Sigmoid colon (tissue), 6 donors: ENCODE measurements at regions not wholly inside any gene's neighbourhood (a gene's known extent, or its start where the extent isn't known, plus 50 kb on each side); places are given as distances from the start of the nearest gene placed in this dataset.
"Not testable (repeated sequence)": the region's sequence is repeated elsewhere in the genome, so short reads cannot be mapped to it uniquely, and the experiment has no call there.

Source experiments
- DNase-seq: peaks from one replicate; pipeline ENCODE4 v3.0.0-alpha.2; 2019
- H3K27ac ChIP-seq, 4 donors: fragments of 200-600 bp; sonication (generic); one replicate each; pipeline ENCODE4 v1.5.1; 2016 to 2019; ENCODE audit warnings: mild to moderate bottlenecking in 1 of 4
- H3K27me3 ChIP-seq, 3 donors: fragments of 200-600 bp; sonication (generic); one replicate each; pipeline ENCODE4 v1.5.1; 2019; ENCODE audit warnings: mild to moderate bottlenecking in 1 of 3
- H3K36me3 ChIP-seq, 4 donors: fragments of 200-600 bp; sonication (generic); one replicate each; pipeline ENCODE4 v1.5.1; 2016 to 2019
- H3K4me1 ChIP-seq, 4 donors: fragments of 200-600 bp; sonication (generic); one replicate each; pipeline ENCODE4 v1.5.1; 2017 to 2019
- H3K4me3 ChIP-seq, 4 donors: fragments of 200-600 bp; sonication (generic); one replicate each; pipeline ENCODE4 v1.5.1; 2017 to 2019; ENCODE audit warnings: mild to moderate bottlenecking in 2 of 4, moderate library complexity in 1 of 4
- H3K9me3 ChIP-seq, 4 donors: fragments of 200-600 bp in 3 of 4; sonication (generic) in 3 of 4; one replicate each; pipeline versions ENCODE4 v1.5.1 to v1.6.1; 2013 to 2019
- EP300 ChIP-seq, 4 donors: sonication (generic); formaldehyde crosslinking; IDR thresholded peaks; one replicate each; pipeline ENCODE4 v1.6.1; 2017; ENCODE audit warnings: antibody characterized with exemption in 4 of 4
- POLR2A ChIP-seq, 2 donors: fragments of 450-650 bp; IDR thresholded peaks; one replicate each; pipeline ENCODE4 v1.6.1; 2016; ENCODE audit warnings: antibody characterized with exemption in 2 of 2, mild to moderate bottlenecking in 2 of 2, moderate library complexity in 2 of 2
- POLR2AphosphoS5 ChIP-seq, 4 donors: sonication (generic); formaldehyde crosslinking; IDR thresholded peaks; one replicate each; pipeline ENCODE4 v1.6.1; 2017; ENCODE audit warnings: antibody characterized with exemption in 4 of 4
- WGBS, 2 donors: extraction: QIAGEN DNeasy Blood & Tissue Kit; methylation state at CpG; one replicate each; pipeline ENCODE4 v1.1.7; 2013; 5-methylcytosine and 5-hydroxymethylcytosine counted together
- intact Hi-C: fragments of 100-400 bp; cut with DNase I; formaldehyde crosslinking; loops from one replicate; pipeline ENCODE4 v1.15.1; 2023
- TF ChIP-seq, protein P1 (sequence below), 4 experiments: fragments of 450-650 bp in 3 of 4; fragments of 200-600 bp in 1 of 4; IDR thresholded peaks; one replicate each; pipeline ENCODE4 v1.5.1; 2016 to 2019; ENCODE audit warnings: antibody characterized with exemption in 4 of 4, mild to moderate bottlenecking in 3 of 4, moderate library complexity in 2 of 4
- donor health status: healthy with polysubstance abuse.
- donor health status: healthy.

DNA sequence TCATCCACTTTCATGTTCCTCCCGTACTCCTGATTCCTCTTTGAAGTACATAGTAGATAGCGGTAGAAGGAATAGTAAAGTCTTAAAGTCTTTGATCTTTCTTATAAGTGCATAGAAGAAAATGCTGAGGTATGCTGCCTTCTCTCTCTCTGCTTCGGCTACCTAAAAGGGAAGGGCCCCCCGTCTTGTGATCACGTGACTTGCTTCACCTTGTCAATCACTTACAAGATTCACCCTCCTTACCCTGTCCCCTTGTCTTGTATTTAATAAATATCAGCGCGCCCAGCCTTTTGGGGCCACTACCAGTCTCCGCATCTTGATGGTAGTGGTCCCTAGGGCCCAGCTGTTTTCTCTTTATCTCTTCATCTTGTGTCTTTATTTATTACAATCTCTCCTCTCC is 932.2 kb upstream of the FANCL start:
- intact Hi-C loops, result no loop called here
- Histone ChIP-seq H3K27ac (no peak overlapping the region), H3K27me3 (no peaks in the 10 kb centered on the region), H3K4me3 (no peak overlapping the region), H3K9me3 (no peaks in the 10 kb centered on the region), H3K4me1 (no peaks in the 10 kb centered on the region), H3K36me3 (no peaks in the 10 kb centered on the region)
- WGBS, 2 donors, result 92 to 94% methylated on average over 8 of the region's 8 CpGs
- TF ChIP-seq EP300 (IDR thresholded peaks at IDR 0.05), result no peak
- TF ChIP-seq POLR2AphosphoS5 (IDR thresholded peaks at IDR 0.05), result no peak
- TF ChIP-seq, protein P1, sequence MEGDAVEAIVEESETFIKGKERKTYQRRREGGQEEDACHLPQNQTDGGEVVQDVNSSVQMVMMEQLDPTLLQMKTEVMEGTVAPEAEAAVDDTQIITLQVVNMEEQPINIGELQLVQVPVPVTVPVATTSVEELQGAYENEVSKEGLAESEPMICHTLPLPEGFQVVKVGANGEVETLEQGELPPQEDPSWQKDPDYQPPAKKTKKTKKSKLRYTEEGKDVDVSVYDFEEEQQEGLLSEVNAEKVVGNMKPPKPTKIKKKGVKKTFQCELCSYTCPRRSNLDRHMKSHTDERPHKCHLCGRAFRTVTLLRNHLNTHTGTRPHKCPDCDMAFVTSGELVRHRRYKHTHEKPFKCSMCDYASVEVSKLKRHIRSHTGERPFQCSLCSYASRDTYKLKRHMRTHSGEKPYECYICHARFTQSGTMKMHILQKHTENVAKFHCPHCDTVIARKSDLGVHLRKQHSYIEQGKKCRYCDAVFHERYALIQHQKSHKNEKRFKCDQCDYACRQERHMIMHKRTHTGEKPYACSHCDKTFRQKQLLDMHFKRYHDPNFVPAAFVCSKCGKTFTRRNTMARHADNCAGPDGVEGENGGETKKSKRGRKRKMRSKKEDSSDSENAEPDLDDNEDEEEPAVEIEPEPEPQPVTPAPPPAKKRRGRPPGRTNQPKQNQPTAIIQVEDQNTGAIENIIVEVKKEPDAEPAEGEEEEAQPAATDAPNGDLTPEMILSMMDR (IDR thresholded peaks at IDR 0.05), result no peak
- no peak for TF ChIP-seq POLR2A (IDR thresholded peaks at IDR 0.05)
- DNase-seq, result no peak

DNA sequence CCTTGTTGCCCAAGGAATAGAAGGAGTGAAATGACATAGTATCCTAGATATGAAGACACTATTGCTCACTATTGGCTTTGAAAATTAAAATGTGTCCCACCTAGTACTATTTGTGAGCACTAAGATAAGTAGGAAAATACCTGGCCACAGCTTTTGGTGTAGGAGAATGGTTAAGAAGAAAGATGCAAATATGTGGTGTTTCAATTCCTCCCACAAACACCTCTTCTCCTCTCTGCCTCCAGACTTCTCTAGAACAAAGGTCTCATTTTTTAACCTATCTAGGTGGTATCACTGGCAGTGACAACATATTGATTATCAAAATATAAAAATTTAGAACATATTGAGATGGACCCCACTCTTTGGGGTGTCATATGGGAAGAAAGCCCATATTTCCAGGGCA is 929.9 kb upstream of the FANCL start:
- H3K27me3 ChIP-seq, result no peaks in the 10 kb centered on the region
- DNase-seq, result no peak
- TF ChIP-seq POLR2A (IDR thresholded peaks at IDR 0.05) (no peak), EP300 (IDR thresholded peaks at IDR 0.05) (no peak), POLR2AphosphoS5 (IDR thresholded peaks at IDR 0.05) (no peak)
- H3K9me3 ChIP-seq, result no peaks in the 10 kb centered on the region
- intact Hi-C loops, result no loop called here
- no peaks in the 10 kb centered on the region for H3K36me3 ChIP-seq
- no peaks in the 10 kb centered on the region for H3K4me1 ChIP-seq
- H3K27ac ChIP-seq, result no peak overlapping the region
- H3K4me3 ChIP-seq, result no peak overlapping the region

- H3K27ac ChIP-seq, result no peak overlapping the region
- H3K27me3 ChIP-seq, result no peaks in the 10 kb centered on the region
- H3K36me3 ChIP-seq, result no peaks in the 10 kb centered on the region
- intact Hi-C loops, result no loop called here
- H3K4me1 ChIP-seq, result no peaks in the 10 kb centered on the region
- TF ChIP-seq EP300 (IDR thresholded peaks at IDR 0.05) (no peak), POLR2A (IDR thresholded peaks at IDR 0.05) (no peak), POLR2AphosphoS5 (IDR thresholded peaks at IDR 0.05) (no peak)
- TF ChIP-seq, protein P1 (IDR thresholded peaks at IDR 0.05), result no peak
- WGBS, 2 donors, result 91 to 93% methylated on average over 4 of the region's 4 CpGs
- H3K9me3 ChIP-seq, result no peaks in the 10 kb centered on the region
- H3K4me3 ChIP-seq, result no peak overlapping the region
- no peak for DNase-seq
Observed at GRCh38 chr2:59168766-59169165, 927.6 kb upstream of the FANCL start.

- Histone ChIP-seq H3K27me3 (no peaks in the 10 kb centered on the region), H3K4me1 (no peaks in the 10 kb centered on the region), H3K4me3 (no peak overlapping the region), H3K27ac (no peak overlapping the region), H3K36me3 (no peaks in the 10 kb centered on the region), H3K9me3 (no peaks in the 10 kb centered on the region)
- DNase-seq, result no peak
- 15 to 55% methylated on average over 2 of the region's 2 CpGs for WGBS, 2 donors
- intact Hi-C loops, result no loop called here
- TF ChIP-seq, protein P1 (IDR thresholded peaks at IDR 0.05), result no peak
- no peak for TF ChIP-seq POLR2A (IDR thresholded peaks at IDR 0.05)
- no peak for TF ChIP-seq EP300 (IDR thresholded peaks at IDR 0.05)
- TF ChIP-seq POLR2AphosphoS5 (IDR thresholded peaks at IDR 0.05), result no peak
Observed at GRCh38 chr2:59167514-59167913, 926.4 kb upstream of the FANCL start.

GRCh38 chr2:59157908-59158307 is 916.8 kb upstream of the FANCL start:
- intact Hi-C loops, H3K27ac ChIP-seq: not testable (repeated sequence)

GRCh38 chr2:59151805-59152204 is 910.7 kb upstream of the FANCL start:
- H3K27ac ChIP-seq, result no peak overlapping the region

More at GRCh38 chr2:59157908-59158307, 916.8 kb upstream of the FANCL start:
- H3K36me3 ChIP-seq, DNase-seq, H3K4me3 ChIP-seq, H3K4me1 ChIP-seq, H3K27me3 ChIP-seq, H3K9me3 ChIP-seq: not testable (repeated sequence)
- WGBS, 2 donors, result 70 to 80% methylated on average over 1 of the region's 1 CpG

More at GRCh38 chr2:59151805-59152204, 910.7 kb upstream of the FANCL start:
- Histone ChIP-seq H3K4me1 (no peaks in the 10 kb centered on the region), H3K9me3 (no peaks in the 10 kb centered on the region), H3K36me3 (no peaks in the 10 kb centered on the region), H3K4me3 (no peak overlapping the region), H3K27me3 (no peaks in the 10 kb centered on the region)
- intact Hi-C loops, result no loop called here
- DNase-seq, result no peak
- 95 to 96% methylated on average over 3 of the region's 3 CpGs for WGBS, 2 donors
- no peak for TF ChIP-seq POLR2AphosphoS5 (IDR thresholded peaks at IDR 0.05)
- no peak for TF ChIP-seq EP300 (IDR thresholded peaks at IDR 0.05)
- TF ChIP-seq, protein P1 (IDR thresholded peaks at IDR 0.05), result no peak
- TF ChIP-seq POLR2A (IDR thresholded peaks at IDR 0.05), result no peak
